GM23248 (cell line): ENCODE measurements at regions not wholly inside any gene's neighbourhood (a gene's known extent, or its start where the extent isn't known, plus 50 kb on each side); places are given as distances from the start of the nearest gene placed in this dataset.

ENCODE experiments used
- EZH2 ChIP-seq: fragments of 200-600 bp; sonication (generic); IDR thresholded peaks from 2 replicates; pipeline ENCODE4 v1.6.1; 2018; ENCODE audit warnings: antibody characterized with exemption, mild to moderate bottlenecking; ENCODE audit not compliant: insufficient read depth, poor library complexity, severe bottlenecking
- EZH2phosphoT487 ChIP-seq: fragments of 200-600 bp; sonication (generic); IDR thresholded peaks from 2 replicates; pipeline ENCODE4 v1.6.1; 2018; ENCODE audit warnings: antibody characterized with exemption, moderate library complexity, mild to moderate bottlenecking, low read depth; ENCODE audit not compliant: insufficient read depth

DNA sequence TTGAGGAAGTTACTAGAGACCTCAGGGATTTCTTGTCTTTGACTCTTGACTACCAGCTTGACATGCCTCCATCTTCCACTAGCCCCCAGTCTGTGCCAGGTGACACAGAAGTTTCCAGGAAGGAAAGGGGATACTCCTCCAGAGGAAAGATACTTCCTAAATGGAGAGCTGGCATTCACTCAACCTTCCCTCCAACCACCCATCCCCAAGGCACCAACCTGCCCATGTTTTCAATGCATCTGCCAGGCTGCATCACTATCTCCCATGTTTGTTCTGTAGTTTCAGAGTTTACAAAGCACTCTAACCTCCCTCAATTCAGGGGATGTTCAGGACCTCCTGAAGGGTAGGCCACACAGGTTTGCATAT, 198.4 kb upstream of the LPP start:
- TF ChIP-seq EZH2 (no peak), EZH2phosphoT487 (no peak)
